GM23248 (cell line): ENCODE measurements at regions not wholly inside any gene's neighbourhood (a gene's known extent, or its start where the extent isn't known, plus 50 kb on each side); places are given as distances from the start of the nearest gene placed in this dataset.

Experiments
- DNase-seq: peaks from one replicate; pipeline ENCODE4 v3.0.0-alpha.2; 2015
- H2AFZ ChIP-seq: fragments of 200-600 bp; sonication (generic); 2 replicates; pipeline ENCODE4 v1.6.1; 2016; ENCODE audit warnings: antibody characterized with exemption
- H3F3A ChIP-seq: fragments of 200-600 bp; sonication (generic); 2 replicates; pipeline ENCODE4 v1.6.1; 2016; ENCODE audit warnings: mild to moderate bottlenecking, antibody characterized with exemption, mixed run types; ENCODE audit not compliant: insufficient read depth
- H3K27ac ChIP-seq: fragments of 200-600 bp; sonication (generic); 2 replicates; pipeline ENCODE4 v1.5.1; 2016; ENCODE audit warnings: mild to moderate bottlenecking
- H3K27me3 ChIP-seq: fragments of 200-600 bp; sonication (generic); replicated peaks from 2 replicates; pipeline ENCODE4 v1.6.1; 2016; ENCODE audit warnings: mild to moderate bottlenecking; ENCODE audit not compliant: insufficient read depth
- H3K36me3 ChIP-seq: fragments of 200-600 bp; sonication (generic); 2 replicates; pipeline ENCODE4 v1.6.1; 2016; ENCODE audit warnings: low read depth, mild to moderate bottlenecking
- H3K4me1 ChIP-seq: fragments of 200-600 bp; sonication (generic); 2 replicates; pipeline ENCODE4 v1.6.1; 2016; ENCODE audit warnings: mild to moderate bottlenecking; ENCODE audit not compliant: insufficient read depth
- H3K4me2 ChIP-seq: fragments of 200-600 bp; sonication (generic); one replicate; pipeline ENCODE4 v1.6.1; 2016; ENCODE audit warnings: mild to moderate bottlenecking; ENCODE audit not compliant: unreplicated experiment
- H3K4me3 ChIP-seq: fragments of 200-600 bp; sonication (generic); 2 replicates; pipeline ENCODE4 v1.5.1; 2016; ENCODE audit warnings: mild to moderate bottlenecking
- H3K79me2 ChIP-seq: fragments of 200-600 bp; sonication (generic); 2 replicates; pipeline ENCODE4 v1.6.1; 2016; ENCODE audit warnings: mild to moderate bottlenecking; ENCODE audit not compliant: insufficient read depth
- H3K9ac ChIP-seq: fragments of 200-600 bp; sonication (generic); 2 replicates; pipeline ENCODE4 v1.6.1; 2016; ENCODE audit warnings: mild to moderate bottlenecking
- H3K9me2 ChIP-seq: fragments of 200-600 bp; sonication (generic); 2 replicates; pipeline ENCODE4 v1.6.1; 2016; ENCODE audit warnings: mixed run types, mild to moderate bottlenecking, moderate library complexity; ENCODE audit not compliant: insufficient read depth
- H3K9me3 ChIP-seq: fragments of 200-600 bp; sonication (generic); one replicate; pipeline ENCODE4 v1.6.1; 2017; ENCODE audit warnings: low read depth
- H4K20me1 ChIP-seq: fragments of 200-600 bp; sonication (generic); 2 replicates; pipeline ENCODE4 v1.6.0; 2016; ENCODE audit not compliant: insufficient read depth
- EZH2 ChIP-seq: fragments of 200-600 bp; sonication (generic); IDR thresholded peaks from 2 replicates; pipeline ENCODE4 v1.6.1; 2018; ENCODE audit warnings: antibody characterized with exemption, mild to moderate bottlenecking; ENCODE audit not compliant: insufficient read depth, poor library complexity, severe bottlenecking
- EZH2phosphoT487 ChIP-seq: fragments of 200-600 bp; sonication (generic); IDR thresholded peaks from 2 replicates; pipeline ENCODE4 v1.6.1; 2018; ENCODE audit warnings: antibody characterized with exemption, moderate library complexity, mild to moderate bottlenecking, low read depth; ENCODE audit not compliant: insufficient read depth
- WGBS, 2 experiments: methylation state at CpG; one replicate each; pipeline ENCODE4 v1.1.6; 2015 to 2017; ENCODE audit warnings: low lambda C conversion rate in 2 of 2, low coverage in 1 of 2; ENCODE audit errors: missing lambda C conversion rate in 2 of 2; 5-methylcytosine and 5-hydroxymethylcytosine counted together
- in situ Hi-C: fragments of 300-500 bp; cut with MboI; formaldehyde crosslinking; loops from 2 replicates; pipeline ENCODE4 v1.15.0; 2020

- H3F3A ChIP-seq: peaks cover 16% of the 10 kb centered on the region
- H3K79me2 ChIP-seq: no peaks in the 10 kb centered on the region
- no peaks in the 10 kb centered on the region for H3K27me3 ChIP-seq
- no peak overlapping the region for H2AFZ ChIP-seq
- no peaks in the 10 kb centered on the region for H4K20me1 ChIP-seq
- DNase-seq: no peak
- 81 to 82% methylated on average over 6 of the region's 6 CpGs for WGBS, 2 experiments
- no peaks in the 10 kb centered on the region for H3K36me3 ChIP-seq
- TF ChIP-seq EZH2 (no peak), EZH2phosphoT487 (no peak)
- H3K4me2 ChIP-seq: no peak overlapping the region
- H3K9ac ChIP-seq: no peak overlapping the region
- no peak overlapping the region for H3K27ac ChIP-seq
- H3K9me2 ChIP-seq: no peaks in the 10 kb centered on the region
- in situ Hi-C loops: no loop called here
- H3K9me3 ChIP-seq: no peaks in the 10 kb centered on the region
- peaks cover 14% of the 10 kb centered on the region for H3K4me1 ChIP-seq
- H3K4me3 ChIP-seq: no peak overlapping the region
Observed at GRCh38 chr15:70279096-70279495, 181.4 kb upstream of the TLE3 start.

GRCh38 chr15:70278644-70279043 is 180.9 kb upstream of the TLE3 start:
- 85 to 87% methylated on average over 7 of the region's 7 CpGs for WGBS, 2 experiments
- no peaks in the 10 kb centered on the region for H4K20me1 ChIP-seq
- H3K27me3 ChIP-seq: no peaks in the 10 kb centered on the region
- H2AFZ ChIP-seq: no peak overlapping the region
- H3K27ac ChIP-seq: no peak overlapping the region
- H3K36me3 ChIP-seq: no peaks in the 10 kb centered on the region
- no peak overlapping the region for H3K4me3 ChIP-seq
- H3K9me2 ChIP-seq: no peaks in the 10 kb centered on the region
- TF ChIP-seq EZH2: no peak
- no peak for TF ChIP-seq EZH2phosphoT487
- in situ Hi-C loops: no loop called here
- H3K79me2 ChIP-seq: no peaks in the 10 kb centered on the region
- no peak for DNase-seq
- no peaks in the 10 kb centered on the region for H3K9me3 ChIP-seq
- no peak overlapping the region for H3K4me2 ChIP-seq
- H3F3A ChIP-seq: peaks cover 16% of the 10 kb centered on the region
- no peak overlapping the region for H3K9ac ChIP-seq
- H3K4me1 ChIP-seq: peaks cover 14% of the 10 kb centered on the region

DNA sequence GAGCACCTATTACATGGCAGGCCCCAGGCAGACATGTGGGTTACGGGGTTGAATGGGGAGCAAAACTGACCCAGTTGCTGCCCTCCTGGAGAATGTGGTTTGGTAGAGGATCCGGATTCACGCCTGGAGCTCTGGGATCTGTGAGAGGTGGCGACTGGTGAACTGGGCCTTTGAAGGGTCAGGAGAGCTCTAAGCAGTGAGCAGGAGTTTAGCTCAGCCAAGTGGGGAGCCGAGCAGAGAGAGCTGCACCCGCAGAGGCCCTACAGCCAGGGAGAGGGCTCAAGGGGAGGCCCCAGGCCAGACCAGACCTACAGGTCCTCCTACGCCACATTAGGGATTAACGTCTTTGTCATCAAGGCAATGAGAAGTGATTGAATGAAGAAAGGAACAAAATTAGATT is 179.8 kb upstream of the TLE3 start:
- 96% methylated on average over 7 to 8 of the region's 8 CpGs for WGBS, 2 experiments
- H3K9me2 ChIP-seq: no peaks in the 10 kb centered on the region
- H2AFZ ChIP-seq: no peak overlapping the region
- no peak overlapping the region for H3K4me2 ChIP-seq
- no peak for DNase-seq
- H3K79me2 ChIP-seq: no peaks in the 10 kb centered on the region
- TF ChIP-seq EZH2: no peak
- no peak for TF ChIP-seq EZH2phosphoT487
- peaks cover 15% of the 10 kb centered on the region for H3F3A ChIP-seq
- H3K4me1 ChIP-seq: peaks cover 14% of the 10 kb centered on the region
- H3K9ac ChIP-seq: no peak overlapping the region
- H3K4me3 ChIP-seq: no peak overlapping the region
- H3K27ac ChIP-seq: no peak overlapping the region
- no peaks in the 10 kb centered on the region for H3K36me3 ChIP-seq
- H4K20me1 ChIP-seq: no peaks in the 10 kb centered on the region
- in situ Hi-C loops: no loop called here
- H3K27me3 ChIP-seq: no peaks in the 10 kb centered on the region
- H3K9me3 ChIP-seq: no peaks in the 10 kb centered on the region

DNA sequence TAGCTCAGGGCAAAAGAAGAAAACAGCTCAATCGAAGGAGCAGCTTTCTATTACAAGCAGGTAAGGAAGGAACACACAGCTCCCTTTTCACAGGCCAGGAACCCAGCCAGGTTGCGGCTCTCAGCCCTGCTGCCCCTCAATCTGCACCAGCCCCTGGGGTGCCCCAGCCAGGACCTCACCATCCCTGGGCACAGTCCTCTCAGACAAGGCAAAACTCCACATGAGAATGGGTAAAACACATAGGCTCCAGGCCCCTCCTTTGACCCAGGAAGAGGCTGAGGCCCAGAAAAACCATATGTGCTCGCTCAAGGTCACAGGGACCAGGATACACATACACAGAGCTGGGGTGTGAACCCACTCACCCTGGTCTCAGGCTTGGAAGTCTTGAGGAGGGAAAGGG is 178.7 kb upstream of the TLE3 start:
- TF ChIP-seq EZH2 (no peak), EZH2phosphoT487 (no peak)
- Histone ChIP-seq H3K4me3 (no peak overlapping the region), H4K20me1 (no peaks in the 10 kb centered on the region), H3K9me3 (no peaks in the 10 kb centered on the region), H3K4me1 (peaks cover 9% of the 10 kb centered on the region), H3F3A (peaks cover 12% of the 10 kb centered on the region), H2AFZ (no peak overlapping the region), H3K9ac (no peak overlapping the region), H3K79me2 (no peaks in the 10 kb centered on the region), H3K9me2 (no peaks in the 10 kb centered on the region), H3K27me3 (no peaks in the 10 kb centered on the region), H3K27ac (no peak overlapping the region), H3K36me3 (no peaks in the 10 kb centered on the region), H3K4me2 (no peak overlapping the region)
- 93 to 98% methylated on average over 3 of the region's 3 CpGs for WGBS, 2 experiments
- DNase-seq: no peak
- in situ Hi-C loops: no loop called here
